ENCODE measurements at regions not wholly inside any gene's neighbourhood (a gene's known extent, or its start where the extent isn't known, plus 50 kb on each side); places are given as distances from the start of the nearest gene placed in this dataset.

- no peak for TF ChIP-seq CEBPZ (IDR thresholded peaks at IDR 0.05; ENCODE audit: low read length)
- TF ChIP-seq ZNF556 (CRISPR knock-in tag; IDR thresholded peaks at IDR 0.05; ENCODE audit: borderline replicate concordance), result no peak
- no peak for TF ChIP-seq ZBTB25 (CRISPR knock-in tag; IDR thresholded peaks at IDR 0.05)
- peak; percentile 34; the same call in 1 of the 2 replicates for TF ChIP-seq SAP130 (CRISPR knock-in tag; IDR thresholded peaks at IDR 0.05; ENCODE audit: low read depth)
- no peak for TF ChIP-seq NCOA1 (CRISPR knock-in tag; IDR thresholded peaks at IDR 0.05)
- TF ChIP-seq, protein P1, sequence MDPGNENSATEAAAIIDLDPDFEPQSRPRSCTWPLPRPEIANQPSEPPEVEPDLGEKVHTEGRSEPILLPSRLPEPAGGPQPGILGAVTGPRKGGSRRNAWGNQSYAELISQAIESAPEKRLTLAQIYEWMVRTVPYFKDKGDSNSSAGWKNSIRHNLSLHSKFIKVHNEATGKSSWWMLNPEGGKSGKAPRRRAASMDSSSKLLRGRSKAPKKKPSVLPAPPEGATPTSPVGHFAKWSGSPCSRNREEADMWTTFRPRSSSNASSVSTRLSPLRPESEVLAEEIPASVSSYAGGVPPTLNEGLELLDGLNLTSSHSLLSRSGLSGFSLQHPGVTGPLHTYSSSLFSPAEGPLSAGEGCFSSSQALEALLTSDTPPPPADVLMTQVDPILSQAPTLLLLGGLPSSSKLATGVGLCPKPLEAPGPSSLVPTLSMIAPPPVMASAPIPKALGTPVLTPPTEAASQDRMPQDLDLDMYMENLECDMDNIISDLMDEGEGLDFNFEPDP (CRISPR knock-in tag; conservative IDR thresholded peaks at IDR 0.05), result no peak
- TF ChIP-seq, protein P2, sequence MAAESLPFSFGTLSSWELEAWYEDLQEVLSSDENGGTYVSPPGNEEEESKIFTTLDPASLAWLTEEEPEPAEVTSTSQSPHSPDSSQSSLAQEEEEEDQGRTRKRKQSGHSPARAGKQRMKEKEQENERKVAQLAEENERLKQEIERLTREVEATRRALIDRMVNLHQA (CRISPR knock-in tag; IDR thresholded peaks at IDR 0.05), result no peak
- TF ChIP-seq RFXAP (CRISPR knock-in tag; IDR thresholded peaks at IDR 0.05; ENCODE audit: borderline replicate concordance), result no peak
- TF ChIP-seq ZNF720 (CRISPR knock-in tag; IDR thresholded peaks at IDR 0.05), result no peak
- no peak for TF ChIP-seq PPARG (CRISPR knock-in tag; conservative IDR thresholded peaks at IDR 0.05)
- TF ChIP-seq ZNF44 (CRISPR knock-in tag; IDR thresholded peaks at IDR 0.05), result no peak
- no peak for TF ChIP-seq PHF5A (CRISPR knock-in tag; IDR thresholded peaks at IDR 0.05; ENCODE audit: low read depth, unreplicated experiment)
- TF ChIP-seq ZBTB38 (CRISPR knock-in tag; IDR thresholded peaks at IDR 0.05), result no peak
- TF ChIP-seq IRX3 (CRISPR knock-in tag; IDR thresholded peaks at IDR 0.05; ENCODE audit: borderline replicate concordance, low read depth), result no peak
- no peak for TF ChIP-seq ERF (CRISPR knock-in tag; IDR thresholded peaks at IDR 0.05)
- no peak for TF ChIP-seq PHF20 (CRISPR knock-in tag; IDR thresholded peaks at IDR 0.05)
- TF ChIP-seq, protein P3, sequence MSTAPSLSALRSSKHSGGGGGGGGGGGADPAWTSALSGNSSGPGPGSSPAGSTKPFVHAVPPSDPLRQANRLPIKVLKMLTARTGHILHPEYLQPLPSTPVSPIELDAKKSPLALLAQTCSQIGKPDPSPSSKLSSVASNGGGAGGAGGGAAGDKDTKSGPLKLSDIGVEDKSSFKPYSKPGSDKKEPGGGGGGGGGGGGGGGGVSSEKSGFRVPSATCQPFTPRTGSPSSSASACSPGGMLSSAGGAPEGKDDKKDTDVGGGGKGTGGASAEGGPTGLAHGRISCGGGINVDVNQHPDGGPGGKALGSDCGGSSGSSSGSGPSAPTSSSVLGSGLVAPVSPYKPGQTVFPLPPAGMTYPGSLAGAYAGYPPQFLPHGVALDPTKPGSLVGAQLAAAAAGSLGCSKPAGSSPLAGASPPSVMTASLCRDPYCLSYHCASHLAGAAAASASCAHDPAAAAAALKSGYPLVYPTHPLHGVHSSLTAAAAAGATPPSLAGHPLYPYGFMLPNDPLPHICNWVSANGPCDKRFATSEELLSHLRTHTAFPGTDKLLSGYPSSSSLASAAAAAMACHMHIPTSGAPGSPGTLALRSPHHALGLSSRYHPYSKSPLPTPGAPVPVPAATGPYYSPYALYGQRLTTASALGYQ (CRISPR knock-in tag; IDR thresholded peaks at IDR 0.05), result no peak
- TF ChIP-seq PCBP2 (optimal IDR thresholded peaks at IDR 0.05; ENCODE audit: low read depth, low read length, poor library complexity, severe bottlenecking), result no peak
- no peak for TF ChIP-seq RARG (CRISPR knock-in tag; IDR thresholded peaks at IDR 0.05; ENCODE audit: low read depth)
- TF ChIP-seq RBM39 (IDR thresholded peaks at IDR 0.05; ENCODE audit: low read depth, low read length, poor library complexity, severe bottlenecking), result no peak
- no peak for TF ChIP-seq ZNF552 (CRISPR knock-in tag; IDR thresholded peaks at IDR 0.05; ENCODE audit: borderline replicate concordance)
- no peak for TF ChIP-seq TBL1XR1 (IDR thresholded peaks at IDR 0.05; ENCODE audit: borderline replicate concordance, low read length, partially characterized antibody)
- TF ChIP-seq ZNF101 (CRISPR knock-in tag; IDR thresholded peaks at IDR 0.05; ENCODE audit: borderline replicate concordance, low read depth), result no peak
- TF ChIP-seq KLF6 (CRISPR knock-in tag; IDR thresholded peaks at IDR 0.05), result no peak
These were observed 61.1 kb upstream of the IRF2BP2 start (continued) for GRCh38 chr1:234670967-234671626.
